HuH-7 (cell line): ENCODE measurements at regions not wholly inside any gene's neighbourhood (a gene's known extent, or its start where the extent isn't known, plus 50 kb on each side); places are given as distances from the start of the nearest gene placed in this dataset.
A peak's percentile ranks its signal among the peaks of the same experiment; 100 is the strongest.

Experiments used
- DNase-seq: peaks from one replicate; pipeline ENCODE4 v3.0.0; 2011; ENCODE audit warnings: low spot score

DNA sequence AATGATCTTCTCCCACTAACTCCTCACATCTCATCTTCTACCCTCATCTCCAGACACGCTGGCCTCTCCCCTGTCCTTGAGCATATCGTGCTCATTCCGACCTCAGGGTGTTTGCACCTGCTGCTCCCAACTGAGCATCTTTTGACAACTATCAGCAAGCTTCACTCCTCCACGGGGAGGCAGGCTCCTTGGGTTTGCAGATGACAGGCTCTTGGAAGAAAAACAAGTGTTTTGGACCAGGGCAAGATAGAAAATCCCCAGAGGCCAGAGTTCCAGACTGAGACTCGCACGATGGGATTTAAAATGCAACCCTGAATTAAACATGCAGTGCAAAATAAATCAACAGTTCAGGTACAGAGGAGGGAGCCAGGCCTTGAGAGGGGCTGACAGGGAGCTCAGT lies 246.7 kb downstream of the PTPRU start:
- no peak for DNase-seq

GRCh38 chr1:29482064-29482463 lies 245.7 kb downstream of the PTPRU start:
- no peak for DNase-seq

DNA sequence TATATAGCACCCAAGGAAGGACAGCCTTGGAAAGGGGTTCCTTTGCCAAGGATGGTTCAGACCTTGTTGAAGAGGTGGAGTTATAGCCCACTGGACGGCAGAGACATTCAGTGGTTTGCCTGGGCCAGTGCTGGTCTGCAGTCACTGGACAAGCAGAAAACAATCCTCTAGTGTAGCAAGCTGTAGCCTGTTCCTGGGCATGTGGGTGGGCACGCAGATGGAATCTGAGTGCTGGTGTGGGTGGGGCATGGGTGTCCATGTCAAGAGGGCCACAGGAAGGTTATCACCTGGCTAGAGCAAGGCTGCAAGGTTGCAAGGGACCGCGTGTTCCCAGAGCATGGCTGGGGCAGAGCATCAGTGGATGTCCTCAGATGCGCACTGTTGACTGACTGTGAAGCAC lies 244.7 kb downstream of the PTPRU start:
- no peak for DNase-seq

GRCh38 chr1:29478879-29479278 lies 242.6 kb downstream of the PTPRU start:
- DNase-seq: no peak

GRCh38 chr1:29478151-29478791 lies 241.9 kb downstream of the PTPRU start:
- DNase-seq: no peak

DNA sequence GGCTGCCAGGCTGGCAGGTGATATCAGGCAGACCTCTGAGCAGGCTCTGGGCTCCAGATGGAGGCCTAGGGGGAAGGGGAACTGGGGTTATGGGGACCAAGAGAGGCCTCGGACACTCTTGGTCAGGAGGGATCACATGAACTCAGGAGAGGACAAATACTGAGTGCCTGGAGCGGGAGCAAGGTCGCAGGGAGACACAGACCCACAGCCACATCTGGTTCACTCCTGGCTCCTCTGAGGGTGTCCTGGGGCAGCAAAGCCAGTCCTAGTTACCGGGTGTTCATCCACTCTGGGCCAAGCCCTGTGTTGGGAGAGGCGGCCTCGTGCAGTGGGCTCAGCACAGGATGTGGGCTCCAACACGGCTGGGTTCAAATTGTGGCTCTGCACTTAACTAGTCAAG lies 239.0 kb downstream of the PTPRU start:
- no peak for DNase-seq

- peak; percentile 14 for DNase-seq
Observed at GRCh38 chr1:29474274-29475244, 238.2 kb downstream of the PTPRU start.

- no peak for DNase-seq
Observed at GRCh38 chr1:29473161-29473855, 237.0 kb downstream of the PTPRU start.

DNA sequence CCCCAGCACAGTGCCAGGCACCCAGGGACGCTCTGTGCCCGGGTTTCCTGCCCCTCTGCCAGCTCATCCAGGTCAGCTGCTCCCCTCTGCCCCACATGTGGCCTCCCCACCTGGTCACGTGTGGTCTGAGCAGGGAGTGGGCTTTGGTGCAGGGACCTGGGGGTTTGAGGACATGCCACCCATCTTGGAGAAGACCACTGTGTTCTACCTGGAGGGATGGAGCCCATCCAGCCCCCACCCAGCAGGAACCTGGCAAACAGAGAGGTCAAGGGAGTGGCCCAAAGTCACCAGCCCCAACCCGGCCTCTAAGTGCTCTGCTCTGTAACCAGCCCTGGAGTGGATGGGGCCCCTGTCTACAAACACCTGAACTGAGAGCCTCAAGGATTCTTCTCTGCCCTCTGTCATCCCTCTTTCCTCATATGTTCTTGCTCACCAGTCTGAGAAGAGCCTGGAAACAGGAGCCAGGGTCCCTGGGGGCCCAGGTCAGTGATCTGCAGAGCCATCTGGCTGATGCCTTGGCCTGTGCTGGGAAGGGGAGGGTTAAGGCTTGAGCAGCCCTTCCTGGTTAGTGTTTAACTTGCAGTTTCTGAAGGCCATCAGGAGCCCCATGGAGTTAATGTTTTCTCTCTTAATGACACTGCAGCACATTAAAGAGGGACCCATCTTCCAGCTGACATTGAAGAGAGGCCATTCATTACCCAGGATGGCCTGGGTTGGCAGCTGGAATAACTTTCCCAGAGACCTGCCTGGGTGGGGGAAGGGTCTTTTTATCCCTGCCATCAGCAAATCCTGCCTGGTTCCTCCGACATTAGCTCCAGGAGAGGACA lies 235.4 kb downstream of the PTPRU start:
- peak; percentile 14 for DNase-seq

DNA sequence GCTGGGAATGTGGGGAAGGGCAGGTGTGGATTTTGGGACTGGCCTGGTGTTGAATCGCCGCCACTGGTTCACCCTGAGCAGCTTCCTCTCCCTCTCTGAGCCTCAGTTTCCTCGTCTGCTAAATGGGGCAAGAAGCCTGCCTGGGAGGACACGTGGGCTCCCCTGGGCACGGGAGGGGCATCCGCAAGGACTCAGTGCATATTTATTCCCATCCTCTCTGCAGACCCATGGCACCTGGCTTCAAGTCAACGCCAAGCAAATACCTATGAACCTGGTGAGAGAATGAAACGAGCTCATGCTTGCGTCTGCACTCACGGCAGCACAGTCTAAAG lies 234.4 kb downstream of the PTPRU start:
- no peak for DNase-seq

DNA sequence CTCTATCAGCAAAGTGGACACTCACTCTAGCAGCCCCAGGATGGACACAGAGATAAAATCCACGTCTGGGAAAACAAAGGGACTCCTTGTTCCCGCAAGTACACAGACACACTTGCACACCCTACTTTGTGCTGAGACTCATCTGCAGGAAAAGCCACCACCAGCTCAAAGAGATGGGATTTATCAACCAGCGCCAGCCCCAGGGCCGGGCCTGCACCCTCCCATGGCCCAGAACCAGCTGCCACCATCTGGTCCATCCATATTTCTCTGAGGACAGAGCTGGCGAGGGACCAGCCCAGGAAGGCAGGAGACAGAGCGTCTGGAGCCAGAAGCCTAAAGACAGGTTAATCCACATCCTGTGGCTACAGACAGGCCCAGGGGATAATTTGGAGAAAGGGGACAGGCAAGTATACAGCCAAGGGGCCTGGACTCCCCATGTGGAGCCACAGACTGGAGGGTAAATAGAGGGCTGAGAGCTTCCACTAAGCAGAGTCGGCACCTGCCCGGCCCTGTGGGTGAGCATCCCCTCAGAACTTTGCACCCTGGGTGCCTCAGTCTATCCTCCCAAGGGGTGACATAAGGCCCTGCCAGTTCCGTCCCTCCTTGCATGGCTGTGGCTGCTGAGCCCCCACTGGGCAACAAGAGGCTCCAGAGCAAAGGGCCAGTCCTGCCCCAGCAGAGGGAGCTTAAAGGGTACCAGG lies 233.9 kb downstream of the PTPRU start:
- DNase-seq: no peak

DNA sequence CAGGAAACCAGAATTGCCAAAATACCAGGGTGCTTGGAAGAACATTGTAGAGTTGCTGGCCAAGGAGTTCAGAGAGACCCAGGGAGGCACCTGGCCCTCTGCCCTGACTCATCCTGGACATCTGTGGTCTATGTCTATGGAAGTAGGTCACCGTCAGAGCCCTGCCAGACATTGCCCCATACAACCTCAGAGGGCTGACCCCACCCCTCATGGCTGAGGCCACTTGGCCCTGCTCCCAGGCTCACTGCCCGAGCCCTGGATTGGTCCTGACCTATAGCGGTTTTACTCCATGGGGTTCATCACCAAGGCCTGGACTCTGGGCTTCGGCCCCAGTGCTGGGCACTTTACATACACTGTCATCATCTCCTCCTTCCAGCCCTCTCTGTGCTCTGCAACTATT lies 233.1 kb downstream of the PTPRU start:
- no peak for DNase-seq

GRCh38 chr1:29467989-29468900 lies 231.9 kb downstream of the PTPRU start:
- no peak for DNase-seq

GRCh38 chr1:29466258-29466657 lies 229.9 kb downstream of the PTPRU start:
- DNase-seq: no peak

- peak; percentile 40 for DNase-seq
Observed at GRCh38 chr1:29465755-29466154, 229.4 kb downstream of the PTPRU start.

GRCh38 chr1:29462096-29462495 lies 225.8 kb downstream of the PTPRU start:
- no peak for DNase-seq

DNA sequence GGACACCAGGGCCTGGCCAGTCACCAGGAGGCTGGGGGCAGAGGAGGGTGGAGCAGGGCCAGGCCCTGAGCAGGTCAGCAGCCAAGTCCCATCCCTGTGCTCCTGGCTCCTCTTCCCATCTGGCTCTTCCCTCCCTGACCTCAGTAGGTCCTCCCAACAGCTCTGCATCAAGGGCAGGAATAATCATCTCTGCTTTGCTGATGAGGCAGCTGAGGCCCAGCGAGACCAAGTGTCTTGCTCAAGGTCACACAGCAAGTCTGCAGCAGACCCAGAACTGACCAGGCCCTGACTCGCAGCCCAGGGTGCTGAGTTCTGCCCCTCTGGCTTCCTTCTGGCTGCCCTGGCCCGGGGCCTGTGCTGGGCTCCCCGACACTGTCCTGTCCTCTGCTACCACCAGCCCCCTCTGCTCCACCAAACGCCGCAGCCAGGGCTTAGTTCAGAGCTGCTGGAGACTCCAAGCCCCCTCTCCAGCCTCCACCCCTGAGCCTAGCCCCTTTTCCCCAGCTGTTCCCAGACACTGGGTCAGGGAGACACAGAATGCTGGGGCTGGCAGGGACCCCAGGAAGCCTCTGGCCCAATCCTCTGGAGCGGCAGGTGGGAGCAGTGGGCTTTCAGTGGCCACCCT lies 224.9 kb downstream of the PTPRU start:
- no peak for DNase-seq

DNA sequence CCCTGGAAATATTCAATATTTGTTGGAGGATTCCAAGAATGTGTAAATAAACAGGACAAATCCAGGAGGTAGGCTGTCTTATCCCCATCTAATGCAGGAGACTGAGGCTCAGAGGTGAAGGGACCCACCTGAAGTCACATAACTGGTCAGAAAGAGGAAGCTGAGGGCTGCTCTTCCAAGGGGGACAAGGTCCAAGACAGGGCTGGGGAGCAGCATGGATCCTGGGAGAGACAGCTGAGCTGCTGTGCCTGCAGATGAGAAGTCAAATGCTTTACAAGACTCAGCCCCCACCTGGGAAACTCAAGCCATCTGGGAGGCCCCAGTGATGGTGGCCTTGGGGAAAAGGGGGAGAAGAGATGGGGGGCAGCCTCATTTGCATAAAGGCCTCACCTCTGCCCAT lies 224.4 kb downstream of the PTPRU start:
- no peak for DNase-seq

DNA sequence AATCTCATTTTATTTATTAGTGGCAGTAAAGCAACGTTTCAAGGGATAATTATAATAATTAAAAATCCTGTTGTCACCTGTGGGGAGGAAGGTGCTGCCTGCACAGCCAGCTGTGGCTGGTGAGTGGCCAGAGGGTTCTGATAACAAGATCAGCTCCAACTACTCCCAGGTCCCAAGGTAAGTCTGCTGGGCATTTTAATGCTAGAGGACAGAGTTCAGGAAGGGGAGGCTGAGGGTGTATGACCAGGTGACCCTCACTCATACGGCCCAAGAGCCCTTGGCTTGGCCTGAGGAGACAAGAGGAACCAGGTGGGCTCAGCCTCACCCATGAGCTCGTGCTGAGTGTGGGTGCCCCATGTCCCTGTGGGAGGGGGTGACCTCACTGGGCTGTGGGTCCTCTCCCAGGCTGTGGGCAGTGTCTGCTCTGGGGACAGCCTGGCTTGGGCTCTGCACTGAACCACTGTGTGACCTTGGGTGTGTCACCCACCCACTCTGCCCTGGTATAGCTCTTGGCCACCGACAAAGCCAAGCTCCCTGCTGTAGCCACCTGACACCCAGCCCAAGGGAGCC lies 223.8 kb downstream of the PTPRU start:
- no peak for DNase-seq

GRCh38 chr1:29459620-29459945 lies 223.3 kb downstream of the PTPRU start:
- DNase-seq: no peak
